K562 (cell line): ENCODE measurements at regions not wholly inside any gene's neighbourhood (a gene's known extent, or its start where the extent isn't known, plus 50 kb on each side); places are given as distances from the start of the nearest gene placed in this dataset.

Source experiments
- MAFK ChIP-seq: IDR thresholded peaks from 2 replicates; pipeline ENCODE4 v1.6.1; 2011; ENCODE audit warnings: low read length, improper control_type of control experiment
- TF ChIP-seq, protein P1 (sequence below): sonication (generic); formaldehyde crosslinking; IDR thresholded peaks from 2 replicates; pipeline ENCODE4 v1.8.1; 2023; ENCODE audit warnings: mild to moderate bottlenecking, missing genetic modification reagents, moderate library complexity

DNA sequence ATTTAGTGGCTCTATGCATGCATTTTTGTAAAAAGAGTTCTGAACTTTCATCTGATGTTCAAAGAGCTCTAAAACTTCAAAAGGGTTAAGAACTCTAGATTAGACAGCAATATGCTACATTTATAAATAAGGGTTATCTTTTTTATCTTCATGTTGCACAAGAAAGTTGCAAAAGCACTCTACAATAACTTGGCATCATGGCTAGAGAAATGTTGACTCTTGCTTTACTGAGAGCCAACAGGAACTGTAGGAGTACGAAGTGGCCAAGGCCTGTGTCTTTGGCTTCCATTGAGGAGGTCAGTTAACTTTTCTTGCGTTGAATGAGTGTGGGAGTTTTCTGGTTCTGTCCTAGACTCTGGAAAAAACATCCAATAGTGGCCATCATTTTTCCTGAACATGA, 516.9 kb downstream of the TFAP2B start:
- TF ChIP-seq MAFK = no peak
- TF ChIP-seq, protein P1, sequence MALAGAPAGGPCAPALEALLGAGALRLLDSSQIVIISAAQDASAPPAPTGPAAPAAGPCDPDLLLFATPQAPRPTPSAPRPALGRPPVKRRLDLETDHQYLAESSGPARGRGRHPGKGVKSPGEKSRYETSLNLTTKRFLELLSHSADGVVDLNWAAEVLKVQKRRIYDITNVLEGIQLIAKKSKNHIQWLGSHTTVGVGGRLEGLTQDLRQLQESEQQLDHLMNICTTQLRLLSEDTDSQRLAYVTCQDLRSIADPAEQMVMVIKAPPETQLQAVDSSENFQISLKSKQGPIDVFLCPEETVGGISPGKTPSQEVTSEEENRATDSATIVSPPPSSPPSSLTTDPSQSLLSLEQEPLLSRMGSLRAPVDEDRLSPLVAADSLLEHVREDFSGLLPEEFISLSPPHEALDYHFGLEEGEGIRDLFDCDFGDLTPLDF (CRISPR knock-in tag) = no peak
